ENCODE measurements at regions not wholly inside any gene's neighbourhood (a gene's known extent, or its start where the extent isn't known, plus 50 kb on each side); places are given as distances from the start of the nearest gene placed in this dataset.

DNA sequence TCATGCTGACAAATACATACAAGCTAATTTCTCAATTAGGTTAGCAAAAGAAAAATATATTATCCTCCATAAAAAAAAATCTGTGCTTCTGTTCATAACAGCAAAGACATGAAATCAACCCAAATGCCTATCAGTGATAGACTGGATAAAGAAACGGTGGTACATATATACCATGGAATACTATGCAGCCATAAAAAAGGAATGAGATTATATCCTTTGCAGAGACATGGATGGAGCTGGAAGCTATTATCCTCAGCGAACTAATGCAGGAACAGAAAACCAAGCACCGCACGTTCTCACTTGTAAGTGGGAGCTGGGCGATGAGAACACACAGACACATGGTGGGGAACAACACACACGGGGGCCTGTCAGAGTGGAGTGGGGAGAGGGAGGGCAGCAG is 84.0 kb upstream of the PALMD start (continued):
- TF ChIP-seq HDAC6 (IDR thresholded peaks at IDR 0.05; ENCODE audit: low read depth, low read length) (no peak), TBP (IDR thresholded peaks at IDR 0.05; ENCODE audit: low read depth, low read length) (no peak), TAF1 (IDR thresholded peaks at IDR 0.05; ENCODE audit: low read depth, low read length) (no peak)
